SK-N-SH (cell line): ENCODE measurements at regions not wholly inside any gene's neighbourhood (a gene's known extent, or its start where the extent isn't known, plus 50 kb on each side); places are given as distances from the start of the nearest gene placed in this dataset.

Experiments
- EP300 ChIP-seq, 2 experiments: IDR thresholded peaks; 2 replicates each; pipeline versions ENCODE4 v1.4.0 to v1.6.1; 2012; ENCODE audit warnings: borderline replicate concordance in 1 of 2, low read depth in 1 of 2, low read length in 1 of 2
- EZH2phosphoT487 ChIP-seq: fragments of 200-600 bp; sonication (generic); IDR thresholded peaks from 2 replicates; pipeline ENCODE4 v1.6.1; 2017; ENCODE audit warnings: low read depth, mixed run types, mild to moderate bottlenecking, antibody characterized with exemption, moderate library complexity, borderline replicate concordance
- FOSL2 ChIP-seq: IDR thresholded peaks from 2 replicates; pipeline ENCODE4 v1.4.0; 2012; ENCODE audit warnings: low read depth, mild to moderate bottlenecking, moderate library complexity, borderline replicate concordance
- JUND ChIP-seq: IDR thresholded peaks from 2 replicates; pipeline ENCODE4 v1.4.0; 2012
- POLR2AphosphoS5 ChIP-seq: IDR thresholded peaks from 2 replicates; pipeline ENCODE4 v1.6.1; 2012; ENCODE audit warnings: low read depth, low read length
- RFX5 ChIP-seq: IDR thresholded peaks from 2 replicates; pipeline ENCODE4 v1.6.1; 2012; ENCODE audit warnings: mild to moderate bottlenecking, improper control_type of control experiment, low read length
- SIN3A ChIP-seq: IDR thresholded peaks from 2 replicates; pipeline ENCODE4 v1.6.1; 2012; ENCODE audit warnings: low read depth, mild to moderate bottlenecking, low read length, moderate library complexity, borderline replicate concordance
- SMC3 ChIP-seq: IDR thresholded peaks from 2 replicates; pipeline ENCODE4 v1.6.1; 2012; ENCODE audit warnings: low read depth, low read length, improper control_type of control experiment
- TAF1 ChIP-seq: IDR thresholded peaks from 2 replicates; pipeline ENCODE4 v1.6.1; 2012; ENCODE audit warnings: low read depth, mild to moderate bottlenecking, low read length, moderate library complexity, borderline replicate concordance
- TF ChIP-seq, protein P1 (sequence below): fragments of 200-600 bp; sonication (generic); IDR thresholded peaks from 2 replicates; pipeline ENCODE4 v1.6.1; 2017; ENCODE audit warnings: antibody characterized with exemption, mild to moderate bottlenecking, moderate library complexity

DNA sequence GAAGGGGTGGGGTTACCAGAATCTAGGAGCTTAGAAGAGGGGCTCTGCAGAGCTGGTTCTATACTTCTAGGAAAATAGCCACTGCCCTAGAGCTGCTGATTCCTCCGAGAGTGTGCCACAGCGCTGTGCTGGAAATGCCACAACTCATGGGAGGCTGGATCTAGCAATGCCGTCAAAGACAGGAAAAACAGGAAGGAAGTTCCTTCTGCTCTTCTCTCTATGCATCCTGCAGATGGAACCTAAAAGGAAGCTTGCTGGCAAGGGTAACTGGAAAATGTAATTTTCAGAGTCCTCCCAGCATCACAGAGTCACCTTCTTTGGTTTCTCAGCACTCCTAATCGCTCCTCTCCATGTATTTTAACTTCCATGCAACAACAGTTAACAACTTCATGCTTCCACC, 121.2 kb upstream of the TLL1 start:
- TF ChIP-seq, protein P1, sequence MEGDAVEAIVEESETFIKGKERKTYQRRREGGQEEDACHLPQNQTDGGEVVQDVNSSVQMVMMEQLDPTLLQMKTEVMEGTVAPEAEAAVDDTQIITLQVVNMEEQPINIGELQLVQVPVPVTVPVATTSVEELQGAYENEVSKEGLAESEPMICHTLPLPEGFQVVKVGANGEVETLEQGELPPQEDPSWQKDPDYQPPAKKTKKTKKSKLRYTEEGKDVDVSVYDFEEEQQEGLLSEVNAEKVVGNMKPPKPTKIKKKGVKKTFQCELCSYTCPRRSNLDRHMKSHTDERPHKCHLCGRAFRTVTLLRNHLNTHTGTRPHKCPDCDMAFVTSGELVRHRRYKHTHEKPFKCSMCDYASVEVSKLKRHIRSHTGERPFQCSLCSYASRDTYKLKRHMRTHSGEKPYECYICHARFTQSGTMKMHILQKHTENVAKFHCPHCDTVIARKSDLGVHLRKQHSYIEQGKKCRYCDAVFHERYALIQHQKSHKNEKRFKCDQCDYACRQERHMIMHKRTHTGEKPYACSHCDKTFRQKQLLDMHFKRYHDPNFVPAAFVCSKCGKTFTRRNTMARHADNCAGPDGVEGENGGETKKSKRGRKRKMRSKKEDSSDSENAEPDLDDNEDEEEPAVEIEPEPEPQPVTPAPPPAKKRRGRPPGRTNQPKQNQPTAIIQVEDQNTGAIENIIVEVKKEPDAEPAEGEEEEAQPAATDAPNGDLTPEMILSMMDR = no peak
- no peak for TF ChIP-seq FOSL2
- no peak for TF ChIP-seq POLR2AphosphoS5
- TF ChIP-seq TAF1 = no peak
- TF ChIP-seq EZH2phosphoT487 = no peak
- no peak for TF ChIP-seq EP300 (IDR thresholded peaks at IDR 0.05; ENCODE audit: borderline replicate concordance in 1 of 2, low read depth in 1 of 2, low read length in 1 of 2)
- no peak for TF ChIP-seq JUND
- TF ChIP-seq SIN3A = no peak
- TF ChIP-seq SMC3 = no peak
- no peak for TF ChIP-seq RFX5
